Immature natural killer cell (primary cell): ENCODE measurements at regions not wholly inside any gene's neighbourhood (a gene's known extent, or its start where the extent isn't known, plus 50 kb on each side); places are given as distances from the start of the nearest gene placed in this dataset.
"Not testable (repeated sequence)": the region's sequence is repeated elsewhere in the genome, so short reads cannot be mapped to it uniquely, and the experiment has no call there.

Experiments
- DNase-seq, 3 donors: peaks; one replicate each; pipeline ENCODE4 v3.0.0; 2022; ENCODE audit warnings: mixed read lengths in 1 of 3
- H3K27ac Mint-ChIP-seq, 6 donors: one replicate each; pipeline ENCODE4 v1.8.0; 2020; ENCODE audit warnings: mixed read lengths in 6 of 6, mild to moderate bottlenecking in 5 of 6, inconsistent platforms in 4 of 6, moderate library complexity in 3 of 6
- H3K27me3 Mint-ChIP-seq, 3 donors: one replicate each; pipeline ENCODE4 v1.8.0; 2020 to 2021; ENCODE audit warnings: low read depth in 3 of 3, mild to moderate bottlenecking in 3 of 3, mixed read lengths in 3 of 3, moderate library complexity in 3 of 3, inconsistent platforms in 1 of 3
- H3K36me3 Mint-ChIP-seq, 3 donors: one replicate each; pipeline ENCODE4 v1.8.0; 2020; ENCODE audit warnings: mixed read lengths in 3 of 3, inconsistent platforms in 2 of 3, mild to moderate bottlenecking in 2 of 3
- H3K4me1 Mint-ChIP-seq, 2 donors: one replicate each; pipeline ENCODE4 v1.8.0; 2020; ENCODE audit warnings: inconsistent platforms in 2 of 2, mild to moderate bottlenecking in 2 of 2, mixed read lengths in 2 of 2, moderate library complexity in 1 of 2
- H3K4me3 Mint-ChIP-seq, 5 donors: one replicate each; pipeline ENCODE4 v1.8.0; 2020; ENCODE audit warnings: mild to moderate bottlenecking in 5 of 5, mixed read lengths in 5 of 5, inconsistent platforms in 3 of 5, moderate library complexity in 3 of 5
- H3K9me3 Mint-ChIP-seq, 6 donors: one replicate each; pipeline ENCODE4 v1.8.0; 2020; ENCODE audit warnings: mild to moderate bottlenecking in 6 of 6, mixed read lengths in 6 of 6, inconsistent platforms in 4 of 6, moderate library complexity in 3 of 6

DNA sequence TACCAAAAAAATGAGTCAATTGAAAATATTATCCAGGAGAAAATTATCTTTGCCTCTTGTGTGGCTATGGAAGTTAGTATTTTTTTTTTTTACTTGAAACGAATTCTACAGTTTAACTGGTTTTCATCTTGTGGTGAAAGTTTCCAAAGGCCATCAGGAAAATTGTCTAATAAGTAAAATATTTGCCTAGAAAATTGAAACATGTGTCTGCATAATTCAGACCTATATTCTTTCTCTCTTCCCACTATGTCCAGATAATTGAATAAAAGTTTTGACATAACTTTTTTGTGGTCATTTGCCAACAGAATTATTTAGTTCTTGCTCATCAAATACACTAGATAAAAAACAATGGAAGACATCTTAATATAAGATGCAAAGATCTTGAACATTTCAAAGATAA, 321.5 kb upstream of the RPS23 start:
- Mint-ChIP-seq H3K9me3 (peaks cover 0 to 3% (median 0%) of the 10 kb centered on the region in 6 donors), H3K36me3 (no peaks in the 10 kb centered on the region), H3K4me1 (no peaks in the 10 kb centered on the region), H3K27ac (no peak overlapping the region), H3K4me3 (no peak overlapping the region), H3K27me3 (peaks cover 0 to 8% (median 2%) of the 10 kb centered on the region in 3 donors)
- no peak for DNase-seq

DNA sequence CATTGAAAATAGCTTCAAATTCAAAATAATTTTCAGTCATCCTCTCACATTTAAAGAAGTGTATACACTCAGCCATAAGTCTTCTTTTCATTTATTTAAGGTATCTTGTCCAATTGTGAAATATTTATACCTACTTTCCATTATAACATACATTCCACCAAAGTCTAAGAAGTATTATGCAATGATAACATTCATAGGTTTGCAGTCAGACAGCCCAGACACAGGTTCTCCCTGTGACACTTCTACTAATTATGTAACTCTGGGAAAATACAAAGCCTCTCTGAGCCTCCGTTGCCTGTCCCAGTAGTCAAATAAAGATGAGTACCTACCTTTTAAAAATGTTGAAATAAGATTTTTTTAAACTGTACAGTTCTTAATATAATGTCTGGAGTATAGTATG, 320.9 kb upstream of the RPS23 start:
- DNase-seq: no peak
- Mint-ChIP-seq H3K27ac (no peak overlapping the region), H3K9me3 (peaks cover 0 to 3% (median 0%) of the 10 kb centered on the region in 6 donors), H3K4me3 (no peak overlapping the region), H3K36me3 (no peaks in the 10 kb centered on the region), H3K27me3 (peaks cover 0 to 8% (median 0%) of the 10 kb centered on the region in 3 donors), H3K4me1 (no peaks in the 10 kb centered on the region)

DNA sequence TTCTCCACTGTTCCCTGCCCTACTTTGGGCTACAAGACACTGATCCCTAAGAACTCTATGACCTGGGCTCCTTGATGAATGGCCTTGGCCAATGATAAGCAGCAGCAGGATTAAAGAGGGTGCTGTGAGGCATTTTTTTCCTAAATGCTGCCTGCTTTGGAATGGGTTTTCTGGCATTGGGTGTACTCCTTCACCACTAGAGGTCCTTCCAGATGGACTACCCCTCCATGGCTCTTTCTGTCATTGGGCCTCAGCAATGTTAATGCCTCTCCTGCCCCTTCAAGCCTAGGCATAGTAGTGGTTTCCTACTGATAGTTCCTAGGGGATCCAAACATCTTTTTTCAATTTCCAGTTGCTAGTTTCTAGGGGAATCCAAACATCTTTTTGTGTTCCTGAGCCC, 319.3 kb upstream of the RPS23 start:
- Mint-ChIP-seq H3K36me3 (no peaks in the 10 kb centered on the region), H3K4me1 (no peaks in the 10 kb centered on the region), H3K4me3 (no peak overlapping the region), H3K27me3 (peaks cover 0 to 5% (median 2%) of the 10 kb centered on the region in 3 donors), H3K9me3 (peaks cover 0 to 3% (median 0%) of the 10 kb centered on the region in 6 donors), H3K27ac (no peak overlapping the region)
- DNase-seq: no peak

DNA sequence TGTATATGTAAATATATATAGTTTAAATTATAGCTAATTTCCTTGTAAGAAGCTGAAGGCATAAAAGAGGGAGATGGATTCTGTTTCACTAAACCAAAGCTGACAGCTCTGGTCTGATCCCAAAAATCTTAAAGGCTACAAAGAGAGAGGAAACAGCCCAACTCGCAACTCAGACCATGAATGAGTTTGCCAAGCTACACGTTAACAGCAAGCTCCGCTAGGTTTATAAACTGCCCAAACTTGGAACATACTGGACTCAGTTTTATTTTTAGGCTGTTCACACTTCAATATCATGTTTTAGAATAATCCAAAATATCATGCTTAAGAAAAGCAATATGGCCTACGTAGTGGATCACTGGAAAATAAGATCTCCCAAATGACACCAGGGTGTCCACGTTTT, 318.3 kb upstream of the RPS23 start:
- Mint-ChIP-seq H3K27me3 (peaks cover 0 to 8% (median 2%) of the 10 kb centered on the region in 3 donors), H3K27ac (no peak overlapping the region), H3K4me3 (no peak overlapping the region), H3K4me1 (no peaks in the 10 kb centered on the region), H3K36me3 (no peaks in the 10 kb centered on the region), H3K9me3 (peaks cover 0 to 3% (median 0%) of the 10 kb centered on the region in 6 donors)
- DNase-seq: no peak

DNA sequence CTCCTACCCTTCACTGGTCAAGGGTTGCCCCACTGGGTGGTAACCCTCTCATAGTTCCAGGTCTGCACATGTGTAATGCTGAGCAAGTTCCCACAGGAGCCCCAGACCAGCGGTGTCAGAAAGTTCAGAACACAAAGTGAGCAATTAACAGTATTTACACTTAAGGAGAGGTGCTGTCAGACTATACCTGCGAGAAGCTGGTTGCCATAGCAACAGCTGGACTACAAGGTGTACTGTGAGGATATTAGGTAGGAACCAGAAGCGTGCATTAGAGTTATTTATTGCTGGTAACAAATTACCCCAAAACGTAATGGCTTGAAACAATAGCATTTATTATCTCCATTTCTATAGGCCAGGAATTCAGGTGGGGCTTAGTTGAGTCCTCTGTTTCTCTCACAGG, 317.0 kb upstream of the RPS23 start:
- H3K4me1 Mint-ChIP-seq: no peaks in the 10 kb centered on the region
- no peak overlapping the region for H3K27ac Mint-ChIP-seq
- H3K9me3 Mint-ChIP-seq: peaks cover 0 to 10% (median 3%) of the 10 kb centered on the region in 6 donors
- peaks cover 0 to 8% (median 4%) of the 10 kb centered on the region in 3 donors for H3K27me3 Mint-ChIP-seq
- DNase-seq: no peak
- peaks cover 0 to 2% (median 1%) of the 10 kb centered on the region in 3 donors for H3K36me3 Mint-ChIP-seq
- no peak overlapping the region for H3K4me3 Mint-ChIP-seq

DNA sequence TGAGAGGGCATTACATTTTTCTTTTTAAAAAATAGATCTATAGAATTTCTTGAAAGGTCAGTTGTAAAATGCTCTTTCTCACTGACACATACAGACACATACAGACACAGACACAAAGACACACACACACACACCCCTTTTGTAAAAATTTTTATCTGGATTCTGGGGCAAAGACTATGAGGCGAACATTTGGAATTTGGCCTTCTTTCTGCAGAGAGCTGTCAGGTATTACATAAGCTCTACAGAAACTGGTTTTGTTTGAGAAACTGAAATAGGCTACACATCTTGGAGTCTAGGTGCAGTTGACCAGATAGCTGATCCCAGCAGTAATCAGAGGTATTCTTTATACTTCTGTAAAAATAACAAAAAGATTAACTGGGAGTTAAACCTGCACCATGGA, 315.9 kb upstream of the RPS23 start:
- no peak overlapping the region for H3K4me3 Mint-ChIP-seq

DNA sequence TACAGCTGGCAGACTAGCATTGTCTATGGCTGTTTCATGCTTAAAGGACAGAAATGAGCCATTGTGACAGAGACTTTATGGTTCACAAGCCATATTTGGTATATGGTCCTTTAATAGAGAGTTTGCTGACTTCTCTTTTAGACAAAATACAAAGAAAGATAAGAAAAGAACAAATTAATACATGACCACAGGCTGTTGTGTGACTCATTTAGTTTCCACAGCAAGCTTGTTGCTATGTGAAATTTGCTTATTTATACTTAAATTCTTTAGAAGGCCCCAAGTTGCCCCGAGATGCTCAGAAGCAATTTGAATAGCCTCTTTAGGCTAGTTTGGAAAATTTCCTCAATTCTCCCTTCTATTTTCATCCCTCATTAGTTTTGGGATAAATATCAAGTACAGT, 315.3 kb upstream of the RPS23 start:
- no peak overlapping the region for H3K4me3 Mint-ChIP-seq
- H3K27me3 Mint-ChIP-seq: peaks cover 0 to 8% (median 4%) of the 10 kb centered on the region in 3 donors
- no peaks in the 10 kb centered on the region for H3K4me1 Mint-ChIP-seq
- H3K27ac Mint-ChIP-seq: no peak overlapping the region
- peaks cover 0 to 3% (median 2%) of the 10 kb centered on the region in 3 donors for H3K36me3 Mint-ChIP-seq
- peaks cover 0 to 14% (median 5%) of the 10 kb centered on the region in 6 donors for H3K9me3 Mint-ChIP-seq
- no peak for DNase-seq

More for the DNA sequence above, 315.9 kb upstream of the RPS23 start:
- Mint-ChIP-seq H3K9me3 (peaks cover 0 to 14% (median 5%) of the 10 kb centered on the region in 6 donors), H3K4me1 (no peaks in the 10 kb centered on the region), H3K27me3 (peaks cover 0 to 8% (median 4%) of the 10 kb centered on the region in 3 donors), H3K27ac (no peak overlapping the region), H3K36me3 (peaks cover 0 to 3% (median 2%) of the 10 kb centered on the region in 3 donors)
- no peak for DNase-seq

DNA sequence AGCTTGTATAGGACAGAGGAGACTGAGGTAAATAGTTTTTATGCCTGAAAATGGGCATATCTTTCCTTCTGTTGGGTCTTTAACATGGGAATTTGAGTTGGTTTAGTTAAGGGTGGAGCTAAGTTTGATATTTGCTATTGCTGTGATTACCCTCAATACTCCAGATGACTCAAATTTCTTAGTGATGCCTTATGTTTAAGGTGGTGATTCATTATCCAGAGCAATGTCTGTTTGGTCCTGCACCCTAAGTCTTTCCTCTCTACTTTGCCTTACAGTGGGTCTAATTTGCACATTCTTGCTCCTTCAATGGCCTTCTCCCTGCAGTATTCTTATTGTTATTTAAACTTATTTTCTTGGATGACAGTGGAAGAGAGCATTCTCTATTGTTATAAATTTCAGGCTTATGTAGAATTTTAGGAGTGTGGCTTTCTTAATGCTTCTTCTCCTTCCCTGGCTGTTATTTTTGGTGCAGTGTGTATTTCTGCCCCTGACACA, 312.9 kb upstream of the RPS23 start:
- Mint-ChIP-seq H3K27ac (no peak overlapping the region), H3K4me3 (no peak overlapping the region), H3K9me3 (peaks cover 0 to 14% (median 5%) of the 10 kb centered on the region in 6 donors), H3K27me3 (peaks cover 0 to 6% (median 4%) of the 10 kb centered on the region in 3 donors), H3K36me3 (peaks cover 0 to 3% (median 2%) of the 10 kb centered on the region in 3 donors), H3K4me1 (no peaks in the 10 kb centered on the region)
- DNase-seq: no peak

DNA sequence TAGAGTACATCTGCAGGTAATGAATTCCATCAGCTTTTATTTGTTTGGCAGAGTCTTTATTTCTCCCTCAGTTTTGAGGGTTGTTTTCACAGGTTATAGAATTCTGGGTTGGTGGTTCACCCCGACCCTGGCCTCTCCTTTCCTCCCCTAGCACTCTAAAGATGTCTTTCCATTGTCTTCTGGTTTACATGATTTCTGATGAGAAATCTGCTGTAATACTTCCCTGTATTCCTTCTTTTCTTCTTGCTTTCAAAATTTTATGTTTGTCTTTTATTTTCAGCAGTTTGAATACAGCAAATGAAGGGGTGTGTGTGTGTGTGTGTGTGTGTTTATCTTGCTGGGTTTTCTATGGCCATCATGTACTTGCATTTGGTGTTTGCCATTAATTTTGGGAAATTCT, 312.0 kb upstream of the RPS23 start:
- Mint-ChIP-seq H3K36me3 (peaks cover 0 to 3% (median 2%) of the 10 kb centered on the region in 3 donors), H3K4me3 (no peak overlapping the region), H3K27me3 (peaks cover 0 to 4% (median 3%) of the 10 kb centered on the region in 3 donors), H3K4me1 (no peaks in the 10 kb centered on the region), H3K27ac (no peak overlapping the region), H3K9me3 (peaks cover 0 to 14% (median 4%) of the 10 kb centered on the region in 6 donors)
- no peak for DNase-seq

DNA sequence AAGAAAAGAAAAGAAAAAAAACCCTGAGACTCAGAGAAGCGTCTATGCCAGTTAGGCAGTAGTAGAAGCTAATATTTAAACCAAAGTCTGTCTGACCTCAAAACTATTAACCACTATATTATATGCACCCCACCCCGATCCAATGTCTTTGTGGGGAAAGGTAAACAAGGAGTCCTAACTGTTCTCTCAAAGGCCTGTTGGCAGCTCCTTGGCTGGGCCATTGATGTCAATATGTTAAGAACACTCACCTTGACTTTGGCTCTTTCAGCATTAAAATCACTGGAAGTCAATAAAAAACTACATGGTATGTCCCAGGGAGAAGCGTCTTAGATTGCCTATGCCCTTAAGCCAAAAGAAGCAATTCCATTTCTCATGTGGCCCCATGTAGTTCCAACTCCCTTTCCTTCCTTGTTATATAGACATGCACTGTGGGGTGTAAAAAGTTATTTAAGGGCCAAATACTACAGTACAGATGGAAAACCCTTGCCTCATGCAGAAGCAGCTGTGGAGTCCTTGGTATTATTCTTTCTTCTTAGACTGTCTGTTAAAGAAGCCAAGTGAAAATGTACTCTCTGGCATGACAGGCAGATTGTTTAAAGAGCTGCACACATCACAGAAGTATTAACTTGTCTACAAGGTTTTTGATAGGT, 308.6 kb upstream of the RPS23 start:
- peaks cover 0 to 7% (median 2%) of the 10 kb centered on the region in 3 donors for H3K27me3 Mint-ChIP-seq
- H3K4me1 Mint-ChIP-seq: no peaks in the 10 kb centered on the region
- H3K9me3 Mint-ChIP-seq: peaks cover 7 to 19% (median 14%) of the 10 kb centered on the region in 6 donors
- H3K27ac Mint-ChIP-seq: no peak overlapping the region
- no peak for DNase-seq
- H3K36me3 Mint-ChIP-seq: peaks cover 0 to 3% (median 2%) of the 10 kb centered on the region in 3 donors
- no peak overlapping the region for H3K4me3 Mint-ChIP-seq

DNA sequence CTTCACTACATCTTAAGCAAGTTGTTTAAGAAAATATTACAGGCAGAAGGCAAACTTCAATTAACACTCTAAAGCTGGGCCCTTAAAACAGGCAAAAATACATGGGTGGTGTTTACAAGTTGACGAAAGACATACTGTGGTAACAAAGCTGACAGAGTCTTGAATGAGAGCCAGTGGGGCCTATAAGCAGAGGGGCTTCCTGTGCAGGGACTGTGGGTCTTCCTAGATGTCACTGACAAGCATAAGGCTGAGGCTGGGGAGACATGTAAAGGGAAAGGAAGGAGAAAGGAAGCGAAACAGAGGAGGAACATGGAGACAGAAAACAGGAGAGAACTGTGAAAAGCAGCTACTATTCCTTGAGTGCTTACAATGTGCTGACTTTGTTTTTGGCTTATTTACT, 308.0 kb upstream of the RPS23 start:
- peaks cover 0 to 3% (median 2%) of the 10 kb centered on the region in 3 donors for H3K36me3 Mint-ChIP-seq
- no peaks in the 10 kb centered on the region for H3K4me1 Mint-ChIP-seq
- H3K4me3 Mint-ChIP-seq: no peak overlapping the region
- no peak for DNase-seq
- peaks cover 0 to 7% (median 0%) of the 10 kb centered on the region in 3 donors for H3K27me3 Mint-ChIP-seq
- H3K9me3 Mint-ChIP-seq: peaks cover 7 to 25% (median 12%) of the 10 kb centered on the region in 6 donors
- no peak overlapping the region for H3K27ac Mint-ChIP-seq

DNA sequence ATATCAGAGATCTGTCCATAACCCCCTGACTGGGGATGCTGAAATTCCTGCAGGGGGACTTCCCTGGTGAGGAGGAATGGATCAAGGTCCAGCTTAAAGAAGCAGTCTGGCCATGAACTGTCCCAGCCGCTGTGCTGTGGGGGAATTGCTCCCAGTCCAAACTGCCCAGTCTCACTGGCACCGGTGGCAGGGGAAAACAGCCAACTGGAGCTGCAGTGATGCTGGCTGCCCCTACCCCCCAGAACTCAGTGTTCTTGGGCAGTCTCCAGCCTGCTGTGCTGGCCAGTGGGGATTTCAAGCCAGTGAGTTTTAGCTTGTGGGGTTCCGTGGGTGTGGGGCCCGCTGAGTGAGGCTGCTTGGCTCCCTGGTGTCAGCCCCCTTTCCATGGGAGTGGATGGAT, 306.5 kb upstream of the RPS23 start:
- peaks cover 0 to 7% (median 0%) of the 10 kb centered on the region in 3 donors for H3K27me3 Mint-ChIP-seq
- H3K27ac Mint-ChIP-seq: no peak overlapping the region
- DNase-seq: no peak
- no peaks in the 10 kb centered on the region for H3K4me1 Mint-ChIP-seq
- H3K9me3 Mint-ChIP-seq: peaks cover 2 to 26% (median 10%) of the 10 kb centered on the region in 6 donors
- H3K4me3 Mint-ChIP-seq: no peak overlapping the region
- H3K36me3 Mint-ChIP-seq: no peaks in the 10 kb centered on the region

DNA sequence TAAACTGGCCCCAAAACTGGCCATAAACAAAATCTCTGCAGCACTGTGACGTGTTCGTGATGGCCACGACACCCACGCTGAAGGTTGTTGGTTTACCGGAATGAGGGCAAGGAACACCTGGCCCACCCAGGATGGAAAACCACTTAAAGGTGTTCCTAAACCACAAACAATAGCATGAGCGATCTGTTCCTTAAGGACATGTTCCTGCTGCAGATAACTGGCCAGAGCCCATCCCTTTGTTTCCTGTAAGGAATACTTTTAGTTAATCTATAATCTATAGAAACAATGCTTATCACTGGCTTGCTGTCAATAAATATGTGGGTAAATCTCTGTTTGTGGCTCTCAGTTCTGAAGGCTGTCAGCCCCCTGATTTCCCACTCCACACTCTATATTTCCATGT, 305.2 kb upstream of the RPS23 start:
- H3K27me3 Mint-ChIP-seq, DNase-seq, H3K4me1 Mint-ChIP-seq, H3K4me3 Mint-ChIP-seq, H3K36me3 Mint-ChIP-seq, H3K27ac Mint-ChIP-seq: not testable (repeated sequence)
- H3K9me3 Mint-ChIP-seq: peaks cover 0 to 26% (median 8%) of the 10 kb centered on the region in 6 donors

DNA sequence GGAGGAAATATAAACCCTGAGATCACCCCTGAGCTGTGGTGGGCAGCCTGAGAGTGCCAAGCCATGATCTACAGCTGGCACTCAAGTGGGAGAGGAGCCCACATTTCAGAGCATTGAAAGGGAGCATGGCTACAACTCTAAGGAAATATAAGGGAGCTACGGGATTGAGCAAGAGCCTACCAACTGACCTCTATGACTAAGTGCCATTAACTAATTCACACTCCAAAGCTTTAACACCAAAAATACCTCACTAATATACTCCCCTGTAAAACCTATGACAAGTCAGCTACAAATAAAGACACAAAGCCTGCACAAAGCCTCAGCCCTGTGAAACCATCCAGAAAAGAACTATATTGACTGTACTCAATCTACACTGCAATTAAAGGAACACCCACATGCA, 286.8 kb upstream of the RPS23 start:
- H3K36me3 Mint-ChIP-seq: no peaks in the 10 kb centered on the region
- H3K4me1 Mint-ChIP-seq: no peaks in the 10 kb centered on the region
- H3K9me3 Mint-ChIP-seq: peaks cover 0 to 5% (median under 1%) of the 10 kb centered on the region in 6 donors
- H3K27me3 Mint-ChIP-seq: no peaks in the 10 kb centered on the region
- no peak for DNase-seq
- no peak overlapping the region for H3K27ac Mint-ChIP-seq
- H3K4me3 Mint-ChIP-seq: no peak overlapping the region
